ENCODE measurements at regions not wholly inside any gene's neighbourhood (a gene's known extent, or its start where the extent isn't known, plus 50 kb on each side); places are given as distances from the start of the nearest gene placed in this dataset.
"Not testable (repeated sequence)": the region's sequence is repeated elsewhere in the genome, so short reads cannot be mapped to it uniquely, and the experiment has no call there.

DNA sequence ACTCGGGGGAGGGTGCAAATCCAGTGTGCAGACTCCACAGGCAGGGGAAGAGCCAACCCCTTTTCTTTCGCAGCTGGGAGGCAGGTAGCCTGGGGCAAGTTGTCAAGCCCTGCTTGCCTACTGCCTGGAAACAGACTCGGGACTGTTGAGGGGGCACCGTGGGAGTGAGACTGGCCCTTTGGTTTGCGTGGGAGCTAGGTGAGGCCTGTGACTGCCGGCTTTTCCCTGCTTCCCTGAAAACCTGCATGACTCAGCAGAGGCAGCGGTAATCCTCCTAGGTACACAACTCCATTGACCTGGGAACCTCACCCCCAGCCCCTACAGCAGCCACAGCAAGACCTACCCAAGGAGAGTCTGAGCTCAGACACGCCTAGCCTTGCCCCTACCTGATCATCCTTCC is 509.5 kb downstream of the DTWD2 start:
- TF ChIP-seq, protein P1, sequence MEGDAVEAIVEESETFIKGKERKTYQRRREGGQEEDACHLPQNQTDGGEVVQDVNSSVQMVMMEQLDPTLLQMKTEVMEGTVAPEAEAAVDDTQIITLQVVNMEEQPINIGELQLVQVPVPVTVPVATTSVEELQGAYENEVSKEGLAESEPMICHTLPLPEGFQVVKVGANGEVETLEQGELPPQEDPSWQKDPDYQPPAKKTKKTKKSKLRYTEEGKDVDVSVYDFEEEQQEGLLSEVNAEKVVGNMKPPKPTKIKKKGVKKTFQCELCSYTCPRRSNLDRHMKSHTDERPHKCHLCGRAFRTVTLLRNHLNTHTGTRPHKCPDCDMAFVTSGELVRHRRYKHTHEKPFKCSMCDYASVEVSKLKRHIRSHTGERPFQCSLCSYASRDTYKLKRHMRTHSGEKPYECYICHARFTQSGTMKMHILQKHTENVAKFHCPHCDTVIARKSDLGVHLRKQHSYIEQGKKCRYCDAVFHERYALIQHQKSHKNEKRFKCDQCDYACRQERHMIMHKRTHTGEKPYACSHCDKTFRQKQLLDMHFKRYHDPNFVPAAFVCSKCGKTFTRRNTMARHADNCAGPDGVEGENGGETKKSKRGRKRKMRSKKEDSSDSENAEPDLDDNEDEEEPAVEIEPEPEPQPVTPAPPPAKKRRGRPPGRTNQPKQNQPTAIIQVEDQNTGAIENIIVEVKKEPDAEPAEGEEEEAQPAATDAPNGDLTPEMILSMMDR (conservative IDR thresholded peaks at IDR 0.05; ENCODE audit: low read depth, low read length): no peak
- no peak for DNase-seq (ENCODE audit: low read depth)
- H3K4me3 ChIP-seq (ENCODE audit: low read depth, low read length): no peak overlapping the region

DNA sequence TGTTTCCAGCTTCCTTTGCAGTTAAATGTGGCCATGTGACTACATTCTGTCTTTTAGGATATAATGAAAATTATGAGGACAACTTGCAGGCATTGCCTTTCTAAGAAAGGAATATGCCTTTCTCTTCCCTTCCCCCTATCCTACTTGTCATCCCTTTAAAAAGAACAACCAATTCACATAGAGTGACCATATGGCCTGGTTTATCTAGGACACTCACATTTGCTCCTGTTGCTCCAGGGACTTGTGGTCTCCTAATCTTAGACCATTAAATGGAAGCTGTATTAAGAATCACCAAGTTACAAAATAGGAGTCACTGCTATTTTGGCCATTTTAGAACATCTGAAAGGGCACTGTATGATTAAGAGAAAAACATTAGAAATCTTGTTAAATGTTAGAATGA is 520.3 kb downstream of the DTWD2 start:
- TF ChIP-seq, protein P1 (conservative IDR thresholded peaks at IDR 0.05; ENCODE audit: low read depth, low read length): no peak
- H3K4me3 ChIP-seq (ENCODE audit: low read depth, low read length): no peak overlapping the region
- no peak for DNase-seq (ENCODE audit: low read depth)

DNA sequence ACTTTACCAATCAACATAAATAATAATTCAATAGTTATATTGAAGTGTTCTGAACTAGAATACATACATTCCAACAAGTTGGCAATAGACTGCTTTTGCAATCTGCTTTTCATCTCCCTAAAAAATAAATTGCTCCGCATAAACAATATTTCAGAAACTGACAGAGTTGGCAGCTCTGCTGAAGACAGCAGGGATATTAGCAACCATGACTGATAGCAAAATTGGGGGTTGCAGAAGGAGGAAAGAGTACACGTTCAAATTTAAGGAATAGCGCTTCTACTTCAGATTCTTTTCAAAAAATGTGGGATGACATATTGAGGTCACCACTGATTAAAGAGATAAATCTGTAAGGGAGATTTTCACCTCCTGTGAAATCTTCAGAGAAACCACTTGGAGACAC is 521.2 kb downstream of the DTWD2 start:
- TF ChIP-seq, protein P1 (conservative IDR thresholded peaks at IDR 0.05; ENCODE audit: low read depth, low read length): no peak
- no peak overlapping the region for H3K4me3 ChIP-seq (ENCODE audit: low read depth, low read length)
- DNase-seq (ENCODE audit: low read depth): no peak

DNA sequence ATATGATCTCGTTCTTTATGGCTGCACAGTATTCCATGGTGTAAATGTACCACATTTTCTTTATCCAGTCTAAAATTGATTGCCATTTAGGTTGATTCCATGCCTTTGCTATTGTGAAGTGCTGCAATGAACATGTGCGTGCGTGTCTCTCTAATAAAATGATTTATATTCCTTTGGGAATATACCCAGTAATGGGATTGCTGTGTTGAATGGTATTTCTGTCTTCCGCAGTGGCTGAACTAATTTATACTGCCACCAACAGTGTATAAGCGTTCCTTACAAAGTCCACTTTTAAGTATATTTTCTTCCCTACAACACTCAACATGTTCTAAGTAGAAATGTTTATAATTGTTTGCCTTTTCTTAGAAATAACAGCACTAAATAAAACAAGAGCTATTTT is 521.9 kb downstream of the DTWD2 start:
- no peak for DNase-seq (ENCODE audit: low read depth)
- TF ChIP-seq, protein P1 (conservative IDR thresholded peaks at IDR 0.05; ENCODE audit: low read depth, low read length): no peak
- no peak overlapping the region for H3K4me3 ChIP-seq (ENCODE audit: low read depth, low read length)

DNA sequence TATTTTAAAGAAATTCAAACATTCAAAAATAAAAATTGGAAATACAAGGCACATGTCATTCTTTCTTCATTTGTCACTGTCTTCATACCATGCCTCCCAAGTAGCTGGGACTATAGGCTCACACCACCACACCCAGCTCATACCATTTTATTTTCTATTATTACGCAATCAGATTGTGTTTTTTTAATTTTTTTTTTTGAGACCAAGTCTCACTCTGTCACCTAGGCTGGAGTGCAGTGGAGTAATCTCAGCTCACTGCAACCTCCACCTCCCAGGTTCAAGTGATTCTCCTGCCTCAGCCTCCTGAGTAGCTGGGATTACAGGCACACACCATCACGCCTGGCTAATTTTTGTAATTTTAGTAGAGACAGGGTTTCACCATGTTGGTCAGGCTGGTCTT is 526.1 kb downstream of the DTWD2 start:
- not testable (repeated sequence) for DNase-seq (ENCODE audit: low read depth); H3K4me3 ChIP-seq (ENCODE audit: low read depth, low read length)

DNA sequence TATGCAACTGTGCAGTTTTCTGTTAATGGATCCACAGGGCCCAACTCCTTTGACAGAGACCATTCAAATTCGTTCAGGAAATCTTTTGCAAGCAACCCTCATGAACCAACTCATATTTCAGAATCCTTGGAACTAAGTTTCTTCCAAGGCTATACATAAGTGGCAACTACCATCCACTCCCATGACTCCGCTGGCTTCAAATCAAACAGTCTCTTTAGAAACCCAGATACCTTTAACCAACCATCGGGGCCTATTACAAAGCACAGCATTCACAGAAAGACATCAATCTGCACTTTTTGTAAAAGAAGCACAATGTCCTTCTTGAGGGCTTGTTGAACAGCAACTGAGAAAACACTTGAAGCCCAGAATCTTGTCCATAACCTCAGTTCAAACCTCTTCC is 526.9 kb downstream of the DTWD2 start:
- no peak for DNase-seq (ENCODE audit: low read depth)
- TF ChIP-seq, protein P1 (conservative IDR thresholded peaks at IDR 0.05; ENCODE audit: low read depth, low read length): no peak
- no peak overlapping the region for H3K4me3 ChIP-seq (ENCODE audit: low read depth, low read length)

DNA sequence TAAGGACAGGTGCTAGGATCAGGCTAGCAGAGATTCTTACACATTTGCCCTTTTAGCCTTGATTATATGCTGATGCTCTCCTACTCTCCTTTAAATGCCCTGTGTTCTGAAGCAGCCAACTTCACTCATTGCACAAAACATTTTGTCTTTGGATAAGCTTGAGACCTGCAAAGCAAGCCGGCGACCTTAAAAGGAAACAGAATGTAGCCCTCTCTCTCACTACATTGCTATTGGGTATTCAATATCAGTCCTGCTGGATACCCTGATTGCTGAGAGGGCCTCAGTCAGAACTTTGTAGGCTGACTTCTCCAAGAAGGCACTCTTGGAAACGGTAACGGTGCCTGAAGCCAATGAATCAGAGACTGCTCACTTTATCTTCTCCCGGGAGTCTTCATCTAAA is 528.9 kb downstream of the DTWD2 start:
- TF ChIP-seq, protein P1 (conservative IDR thresholded peaks at IDR 0.05; ENCODE audit: low read depth, low read length): no peak
- DNase-seq (ENCODE audit: low read depth): no peak

DNA sequence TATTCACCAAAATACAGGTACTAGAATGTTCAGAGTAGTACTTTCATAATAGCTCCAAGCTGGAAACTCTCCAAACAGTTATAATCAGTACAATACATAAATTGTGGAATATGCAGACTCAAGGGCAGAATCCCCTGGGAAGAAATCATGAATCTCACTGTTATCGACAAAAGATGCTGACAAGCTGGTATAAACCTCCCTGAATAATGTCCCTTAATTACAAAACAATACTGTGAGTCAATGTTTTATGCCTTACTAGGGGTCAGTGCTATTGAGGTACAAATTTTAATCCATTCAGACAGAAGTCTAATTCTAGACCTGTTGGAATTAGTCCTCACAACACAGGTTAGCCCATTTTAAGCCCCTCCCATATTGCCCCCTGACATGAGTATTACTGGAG is 532.3 kb downstream of the DTWD2 start:
- DNase-seq (ENCODE audit: low read depth): no peak
- no peak overlapping the region for H3K4me3 ChIP-seq (ENCODE audit: low read depth, low read length)
- TF ChIP-seq, protein P1 (conservative IDR thresholded peaks at IDR 0.05; ENCODE audit: low read depth, low read length): no peak

More for the DNA sequence above, 528.9 kb downstream of the DTWD2 start:
- no peak overlapping the region for H3K4me3 ChIP-seq (ENCODE audit: low read depth, low read length)
